PC-3 (cell line): ENCODE measurements at regions not wholly inside any gene's neighbourhood (a gene's known extent, or its start where the extent isn't known, plus 50 kb on each side); places are given as distances from the start of the nearest gene placed in this dataset.

ENCODE experiments used
- ATAC-seq: fragments of 200-7000 bp; cut with Tn5 transposase; 2 replicates; pipeline ENCODE4 v1.9.1; 2020; ENCODE audit warnings: mild to moderate bottlenecking, moderate library complexity
- BruUV-seq: library from RNA; stranded (reverse); fragments of 400-500 nt; replicated peaks from 2 replicates; lab custom pipeline; 2021; lab: Mats Ljungman, UMichigan
- CTCF ChIA-PET: fragments of 300-600 bp; sonication (Branson Sonifier 250); formaldehyde crosslinking; loops from one replicate; lab custom pipeline; 2022; ENCODE audit warnings: antibody characterized with exemption; lab: Charles Lee
- POLR2A ChIA-PET: fragments of 300-600 bp; sonication (Branson Sonifier 250); formaldehyde crosslinking; loops from one replicate; lab custom pipeline; 2022; ENCODE audit warnings: antibody characterized with exemption; ENCODE audit not compliant: unreplicated experiment; lab: Charles Lee
- DNase-seq: peaks from one replicate; pipeline ENCODE4 v3.0.0-alpha.2; 2015
- H2AFZ ChIP-seq: fragments of 300-600 bp; sonication (generic); 2 replicates; pipeline ENCODE4 v1.6.0; 2016; ENCODE audit warnings: antibody characterized with exemption, low read length
- H3F3A ChIP-seq: fragments of 300-600 bp; sonication (generic); one replicate; pipeline ENCODE4 v1.6.0; 2017; ENCODE audit warnings: antibody characterized with exemption, low read length, control low read depth, mild to moderate bottlenecking; ENCODE audit not compliant: unreplicated experiment
- H3K27ac ChIP-seq: fragments of 300-600 bp; sonication (generic); 2 replicates; pipeline ENCODE4 v1.5.1; 2016; ENCODE audit warnings: mild to moderate bottlenecking, low read length
- H3K27me3 ChIP-seq: fragments of 300-600 bp; sonication (generic); 2 replicates; pipeline ENCODE4 v1.6.1; 2016; ENCODE audit warnings: low read length, mixed read lengths
- H3K36me3 ChIP-seq: fragments of 300-600 bp; sonication (generic); 2 replicates; pipeline ENCODE4 v1.6.1; 2016; ENCODE audit warnings: low read depth, mixed run types, low read length, mixed read lengths
- H3K4me1 ChIP-seq: fragments of 300-600 bp; sonication (generic); 2 replicates; pipeline ENCODE4 v1.5.1; 2016; ENCODE audit warnings: low read length; ENCODE audit not compliant: insufficient read depth
- H3K4me2 ChIP-seq: fragments of 300-600 bp; sonication (generic); 2 replicates; pipeline ENCODE4 v1.6.0; 2016; ENCODE audit warnings: low read length
- H3K4me3 ChIP-seq: fragments of 300-600 bp; sonication (generic); 2 replicates; pipeline ENCODE4 v1.5.1; 2016; ENCODE audit warnings: mild to moderate bottlenecking, low read length, mixed read lengths
- H3K79me2 ChIP-seq: fragments of 300-600 bp; sonication (generic); 2 replicates; pipeline ENCODE4 v1.6.1; 2017; ENCODE audit warnings: low read length, mixed read lengths
- H3K9ac ChIP-seq: fragments of 300-600 bp; sonication (generic); 2 replicates; pipeline ENCODE4 v1.6.0; 2016; ENCODE audit warnings: mild to moderate bottlenecking, low read length
- H3K9me2 ChIP-seq: fragments of 300-600 bp; sonication (generic); replicated peaks from 2 replicates; pipeline ENCODE4 v1.6.1; 2016; ENCODE audit warnings: mixed run types, low read length, mixed read lengths
- H3K9me3 ChIP-seq: fragments of 300-600 bp; sonication (generic); 2 replicates; pipeline ENCODE4 v1.6.1; 2016; ENCODE audit warnings: low read length, mixed read lengths
- H4K20me1 ChIP-seq: fragments of 300-600 bp; sonication (generic); 2 replicates; pipeline ENCODE4 v1.6.1; 2016; ENCODE audit warnings: low read length, mixed read lengths
- CTCF ChIP-seq: fragments of 300-600 bp; sonication (generic); conservative IDR thresholded peaks from 2 replicates; pipeline ENCODE4 v1.5.1; 2017; ENCODE audit warnings: antibody characterized with exemption, low read depth, mild to moderate bottlenecking, low read length
- EZH2 ChIP-seq: fragments of 300-600 bp; sonication (generic); IDR thresholded peaks from one replicate; pipeline ENCODE4 v1.6.1; 2017; ENCODE audit warnings: antibody characterized with exemption, mild to moderate bottlenecking, low read length; ENCODE audit not compliant: unreplicated experiment
- EZH2phosphoT487 ChIP-seq: fragments of 300-600 bp; sonication (generic); IDR thresholded peaks from 2 replicates; pipeline ENCODE4 v1.6.1; 2018; ENCODE audit warnings: mild to moderate bottlenecking, antibody characterized with exemption, low read length, borderline replicate concordance
- intact Hi-C: fragments of 100-400 bp; cut with micrococcal nuclease; formaldehyde crosslinking; loops from 2 replicates; pipeline ENCODE4 v1.9.0; 2023

- POLR2A ChIA-PET: no interaction called here
- CTCF ChIA-PET: interaction anchor here (1.5 kb wide), 1 partner anchor 127 kb away, joined by 6 read pairs; no protein-coding TSS in a partner anchor
- no peaks in the 10 kb centered on the region for H3K36me3 ChIP-seq
- no TSS peak for BruUV-seq
- no peaks in the 10 kb centered on the region for H3K9me3 ChIP-seq
- H2AFZ ChIP-seq: no peak overlapping the region
- no peak for TF ChIP-seq CTCF
- no peak for TF ChIP-seq EZH2
- no peak for TF ChIP-seq EZH2phosphoT487
- H3K79me2 ChIP-seq: no peaks in the 10 kb centered on the region
- intact Hi-C loops: no loop called here
- no peaks in the 10 kb centered on the region for H3F3A ChIP-seq
- no peaks in the 10 kb centered on the region for H4K20me1 ChIP-seq
- H3K27ac ChIP-seq: no peak overlapping the region
- H3K4me1 ChIP-seq: no peaks in the 10 kb centered on the region
- no peak overlapping the region for H3K4me3 ChIP-seq
- ATAC-seq (no peak), DNase-seq (no peak)
- no peaks in the 10 kb centered on the region for H3K9me2 ChIP-seq
- H3K9ac ChIP-seq: no peak overlapping the region
- H3K27me3 ChIP-seq: no peaks in the 10 kb centered on the region
- no peak overlapping the region for H3K4me2 ChIP-seq
Observed at GRCh38 chr17:6285486-6285885, 149.4 kb downstream of the AIPL1 start.

- Histone ChIP-seq H3K36me3 (no peaks in the 10 kb centered on the region), H2AFZ (no peak overlapping the region), H3K4me3 (no peak overlapping the region), H3K9me2 (no peaks in the 10 kb centered on the region), H3K4me1 (peaks cover 4% of the 10 kb centered on the region; the same call in 1 of the 2 replicates), H3K4me2 (no peak overlapping the region), H3K9me3 (no peaks in the 10 kb centered on the region), H3K79me2 (no peaks in the 10 kb centered on the region), H3F3A (no peaks in the 10 kb centered on the region), H3K27ac (no peak overlapping the region), H3K27me3 (no peaks in the 10 kb centered on the region), H3K9ac (no peak overlapping the region), H4K20me1 (no peaks in the 10 kb centered on the region)
- ChIA-PET POLR2A (no interaction called here), CTCF (no interaction called here)
- no TSS peak for BruUV-seq
- TF ChIP-seq CTCF (peak; percentile 80), EZH2phosphoT487 (no peak), EZH2 (no peak)
- intact Hi-C loops: loop anchor here (2.0 kb wide), 2 partner anchors 133 to 693 kb away; no protein-coding TSS in a partner anchor
- ATAC-seq (peak; percentile 79), DNase-seq (peak; percentile 87)
Observed at GRCh38 chr17:6279659-6280058, 155.3 kb downstream of the AIPL1 start.

GRCh38 chr17:6278376-6278775 lies 156.5 kb downstream of the AIPL1 start:
- DNase-seq: no peak
- ChIA-PET CTCF (interaction anchor here (0.7 kb wide), 1 partner anchor 214 kb away, joined by 9 read pairs; no protein-coding TSS in a partner anchor), POLR2A (no interaction called here)
- no peaks in the 10 kb centered on the region for H3K36me3 ChIP-seq
- no peaks in the 10 kb centered on the region for H3K79me2 ChIP-seq
- H3K9ac ChIP-seq: no peak overlapping the region
- BruUV-seq: no TSS peak
- intact Hi-C loops: loop anchor here (2.0 kb wide), 1 partner anchor 692 kb away; no protein-coding TSS in a partner anchor
- TF ChIP-seq EZH2 (no peak), EZH2phosphoT487 (no peak), CTCF (no peak)
- no peak overlapping the region for H3K4me3 ChIP-seq
- no peak overlapping the region for H3K4me2 ChIP-seq
- no peaks in the 10 kb centered on the region for H3K9me2 ChIP-seq
- H3K9me3 ChIP-seq: no peaks in the 10 kb centered on the region
- H3K27ac ChIP-seq: no peak overlapping the region
- ATAC-seq: no peak
- no peaks in the 10 kb centered on the region for H3K27me3 ChIP-seq
- peaks cover 4% of the 10 kb centered on the region; the same call in 1 of the 2 replicates for H3K4me1 ChIP-seq
- no peaks in the 10 kb centered on the region for H4K20me1 ChIP-seq
- H3F3A ChIP-seq: no peaks in the 10 kb centered on the region
- no peak overlapping the region for H2AFZ ChIP-seq
